Neural cell (in vitro differentiated cells): ENCODE measurements at regions not wholly inside any gene's neighbourhood (a gene's known extent, or its start where the extent isn't known, plus 50 kb on each side); places are given as distances from the start of the nearest gene placed in this dataset.

Experiments used
- H2AFZ ChIP-seq: fragments of 200-600, 300-800 bp; sonication (generic), shearing (Covaris generic); 2 replicates; pipeline ENCODE4 v1.6.0; 2014; ENCODE audit warnings: low read depth, mild to moderate bottlenecking, antibody characterized with exemption, low read length, moderate library complexity
- H3F3A ChIP-seq: fragments of 200-600 bp; shearing (Covaris generic); 2 replicates; pipeline ENCODE4 v1.6.1; 2016; ENCODE audit warnings: mild to moderate bottlenecking, moderate library complexity, mixed read lengths, antibody characterized with exemption, low read length; ENCODE audit not compliant: insufficient read depth, poor library complexity, severe bottlenecking
- H3K27ac ChIP-seq: fragments of 200-600, 300-800 bp; sonication (generic), shearing (Covaris generic); 2 replicates; pipeline ENCODE4 v1.5.1; 2014; ENCODE audit warnings: mild to moderate bottlenecking, low read length, moderate library complexity
- H3K27me3 ChIP-seq: fragments of 300-800, 200-600 bp; sonication (generic), shearing (Covaris generic); 2 replicates; pipeline ENCODE4 v1.6.0; 2014; ENCODE audit warnings: mild to moderate bottlenecking, low read depth, low read length, moderate library complexity; ENCODE audit not compliant: insufficient read depth
- H3K36me3 ChIP-seq: fragments of 300-800, 200-600 bp; sonication (generic), shearing (Covaris generic); 2 replicates; pipeline ENCODE4 v1.5.1; 2014; ENCODE audit warnings: mild to moderate bottlenecking, antibody characterized with exemption, low read length, moderate library complexity; ENCODE audit not compliant: insufficient read depth
- H3K4me2 ChIP-seq: fragments of 300-800, 200-600 bp; sonication (generic), shearing (Covaris generic); 2 replicates; pipeline ENCODE4 v1.6.0; 2014; ENCODE audit warnings: mild to moderate bottlenecking, low read length
- H3K4me3 ChIP-seq: fragments of 300-800, 200-600 bp; sonication (generic), shearing (Covaris generic); 2 replicates; pipeline ENCODE4 v1.5.1; 2014; ENCODE audit warnings: mild to moderate bottlenecking, low read length, moderate library complexity
- H3K79me2 ChIP-seq: fragments of 200-600 bp; shearing (Covaris generic); replicated peaks from 2 replicates; pipeline ENCODE4 v1.6.0; 2014; ENCODE audit warnings: mild to moderate bottlenecking, low read length, moderate library complexity; ENCODE audit not compliant: insufficient read depth
- H3K9ac ChIP-seq: fragments of 300-800, 200-600 bp; sonication (generic), shearing (Covaris generic); 2 replicates; pipeline ENCODE4 v1.6.1; 2016; ENCODE audit warnings: mild to moderate bottlenecking, low read length, mixed read lengths
- H3K9me2 ChIP-seq: fragments of 200-600 bp; shearing (Covaris generic); 2 replicates; pipeline ENCODE4 v1.6.1; 2016; ENCODE audit warnings: mild to moderate bottlenecking, low read length, mixed read lengths; ENCODE audit not compliant: insufficient read depth
- H3K9me3 ChIP-seq: fragments of 200-600, 300-800 bp; sonication (generic), shearing (Covaris generic); 2 replicates; pipeline ENCODE4 v1.6.1; 2016; ENCODE audit warnings: mild to moderate bottlenecking, mixed run types, low read length, moderate library complexity, mixed read lengths
- H4K20me1 ChIP-seq: fragments of 200-600 bp; shearing (Covaris generic); 2 replicates; pipeline ENCODE4 v1.6.1; 2016; ENCODE audit warnings: mild to moderate bottlenecking, mixed run types; ENCODE audit not compliant: insufficient read depth
- EP300 ChIP-seq: fragments of 450-650 bp; conservative IDR thresholded peaks from 2 replicates; pipeline ENCODE4 v1.6.1; 2014; ENCODE audit warnings: antibody characterized with exemption, mild to moderate bottlenecking, moderate library complexity; ENCODE audit not compliant: poor library complexity, severe bottlenecking
- EZH2 ChIP-seq: fragments of 200-600, 300-800 bp; shearing (Covaris generic), sonication (generic); IDR thresholded peaks from 2 replicates; pipeline ENCODE4 v1.6.1; 2014; ENCODE audit warnings: antibody characterized with exemption, low read length, borderline replicate concordance, mild to moderate bottlenecking; ENCODE audit not compliant: insufficient read depth, poor library complexity, severe bottlenecking
- MXI1 ChIP-seq: fragments of 450-650 bp; conservative IDR thresholded peaks from 2 replicates; pipeline ENCODE4 v1.6.1; 2014; ENCODE audit warnings: antibody characterized with exemption, mild to moderate bottlenecking; ENCODE audit not compliant: poor library complexity, severe bottlenecking
- POLR2AphosphoS5 ChIP-seq: IDR thresholded peaks from 2 replicates; pipeline ENCODE4 v1.6.1; 2012
- RAD21 ChIP-seq: fragments of 450-650 bp; conservative IDR thresholded peaks from 2 replicates; pipeline ENCODE4 v1.6.1; 2014; ENCODE audit warnings: antibody characterized with exemption, mild to moderate bottlenecking, moderate library complexity
- SMC3 ChIP-seq: fragments of 450-650 bp; conservative IDR thresholded peaks from 2 replicates; pipeline ENCODE4 v1.6.1; 2014; ENCODE audit warnings: antibody characterized with exemption, mild to moderate bottlenecking, moderate library complexity; ENCODE audit not compliant: poor library complexity
- TAF1 ChIP-seq: IDR thresholded peaks from 2 replicates; pipeline ENCODE4 v1.6.1; 2012; ENCODE audit warnings: low read depth
- TF ChIP-seq, protein P1 (sequence below): IDR thresholded peaks from 2 replicates; pipeline ENCODE4 v1.6.1; 2012; ENCODE audit warnings: borderline replicate concordance
- TF ChIP-seq, protein P2 (sequence below): fragments of 450-650 bp; IDR thresholded peaks from 2 replicates; pipeline ENCODE4 v1.5.1; 2014; ENCODE audit warnings: antibody characterized with exemption, mild to moderate bottlenecking, moderate library complexity; ENCODE audit not compliant: poor library complexity, severe bottlenecking

DNA sequence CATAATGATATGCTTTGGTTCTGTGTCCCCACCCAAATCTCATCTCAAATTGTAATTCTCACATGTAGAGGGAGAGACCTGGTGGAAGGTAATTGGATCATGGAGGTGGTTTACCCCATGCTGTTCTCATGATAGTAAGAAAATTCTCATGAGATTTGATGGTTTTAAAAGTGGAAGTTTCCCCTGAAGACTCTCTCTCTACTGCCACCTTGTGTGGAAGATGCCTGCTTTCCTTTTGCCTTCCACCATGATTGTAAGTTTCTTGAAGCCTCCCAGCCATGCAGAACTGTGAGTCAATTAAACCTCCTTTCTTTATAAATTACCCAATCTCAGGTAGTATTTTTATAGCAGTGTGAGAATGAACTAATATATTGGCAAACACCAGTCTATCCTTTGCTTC lies 260.4 kb upstream of the PPFIA2 start:
- Histone ChIP-seq H3K36me3 (no peaks in the 10 kb centered on the region), H3K4me3 (no peak overlapping the region), H3K4me2 (no peak overlapping the region), H3K79me2 (no peaks in the 10 kb centered on the region), H3K9me3 (peaks cover 7% of the 10 kb centered on the region), H3K27me3 (no peaks in the 10 kb centered on the region), H4K20me1 (no peaks in the 10 kb centered on the region), H3K9ac (no peak overlapping the region), H3K9me2 (no peaks in the 10 kb centered on the region), H3F3A (no peaks in the 10 kb centered on the region), H2AFZ (no peak overlapping the region), H3K27ac (no peak overlapping the region)
- TF ChIP-seq RAD21 (no peak), TAF1 (no peak), MXI1 (no peak), POLR2AphosphoS5 (no peak), EZH2 (no peak)
- TF ChIP-seq, protein P1, sequence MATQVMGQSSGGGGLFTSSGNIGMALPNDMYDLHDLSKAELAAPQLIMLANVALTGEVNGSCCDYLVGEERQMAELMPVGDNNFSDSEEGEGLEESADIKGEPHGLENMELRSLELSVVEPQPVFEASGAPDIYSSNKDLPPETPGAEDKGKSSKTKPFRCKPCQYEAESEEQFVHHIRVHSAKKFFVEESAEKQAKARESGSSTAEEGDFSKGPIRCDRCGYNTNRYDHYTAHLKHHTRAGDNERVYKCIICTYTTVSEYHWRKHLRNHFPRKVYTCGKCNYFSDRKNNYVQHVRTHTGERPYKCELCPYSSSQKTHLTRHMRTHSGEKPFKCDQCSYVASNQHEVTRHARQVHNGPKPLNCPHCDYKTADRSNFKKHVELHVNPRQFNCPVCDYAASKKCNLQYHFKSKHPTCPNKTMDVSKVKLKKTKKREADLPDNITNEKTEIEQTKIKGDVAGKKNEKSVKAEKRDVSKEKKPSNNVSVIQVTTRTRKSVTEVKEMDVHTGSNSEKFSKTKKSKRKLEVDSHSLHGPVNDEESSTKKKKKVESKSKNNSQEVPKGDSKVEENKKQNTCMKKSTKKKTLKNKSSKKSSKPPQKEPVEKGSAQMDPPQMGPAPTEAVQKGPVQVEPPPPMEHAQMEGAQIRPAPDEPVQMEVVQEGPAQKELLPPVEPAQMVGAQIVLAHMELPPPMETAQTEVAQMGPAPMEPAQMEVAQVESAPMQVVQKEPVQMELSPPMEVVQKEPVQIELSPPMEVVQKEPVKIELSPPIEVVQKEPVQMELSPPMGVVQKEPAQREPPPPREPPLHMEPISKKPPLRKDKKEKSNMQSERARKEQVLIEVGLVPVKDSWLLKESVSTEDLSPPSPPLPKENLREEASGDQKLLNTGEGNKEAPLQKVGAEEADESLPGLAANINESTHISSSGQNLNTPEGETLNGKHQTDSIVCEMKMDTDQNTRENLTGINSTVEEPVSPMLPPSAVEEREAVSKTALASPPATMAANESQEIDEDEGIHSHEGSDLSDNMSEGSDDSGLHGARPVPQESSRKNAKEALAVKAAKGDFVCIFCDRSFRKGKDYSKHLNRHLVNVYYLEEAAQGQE, result no peak
- TF ChIP-seq, protein P2, sequence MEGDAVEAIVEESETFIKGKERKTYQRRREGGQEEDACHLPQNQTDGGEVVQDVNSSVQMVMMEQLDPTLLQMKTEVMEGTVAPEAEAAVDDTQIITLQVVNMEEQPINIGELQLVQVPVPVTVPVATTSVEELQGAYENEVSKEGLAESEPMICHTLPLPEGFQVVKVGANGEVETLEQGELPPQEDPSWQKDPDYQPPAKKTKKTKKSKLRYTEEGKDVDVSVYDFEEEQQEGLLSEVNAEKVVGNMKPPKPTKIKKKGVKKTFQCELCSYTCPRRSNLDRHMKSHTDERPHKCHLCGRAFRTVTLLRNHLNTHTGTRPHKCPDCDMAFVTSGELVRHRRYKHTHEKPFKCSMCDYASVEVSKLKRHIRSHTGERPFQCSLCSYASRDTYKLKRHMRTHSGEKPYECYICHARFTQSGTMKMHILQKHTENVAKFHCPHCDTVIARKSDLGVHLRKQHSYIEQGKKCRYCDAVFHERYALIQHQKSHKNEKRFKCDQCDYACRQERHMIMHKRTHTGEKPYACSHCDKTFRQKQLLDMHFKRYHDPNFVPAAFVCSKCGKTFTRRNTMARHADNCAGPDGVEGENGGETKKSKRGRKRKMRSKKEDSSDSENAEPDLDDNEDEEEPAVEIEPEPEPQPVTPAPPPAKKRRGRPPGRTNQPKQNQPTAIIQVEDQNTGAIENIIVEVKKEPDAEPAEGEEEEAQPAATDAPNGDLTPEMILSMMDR, result no peak

DNA sequence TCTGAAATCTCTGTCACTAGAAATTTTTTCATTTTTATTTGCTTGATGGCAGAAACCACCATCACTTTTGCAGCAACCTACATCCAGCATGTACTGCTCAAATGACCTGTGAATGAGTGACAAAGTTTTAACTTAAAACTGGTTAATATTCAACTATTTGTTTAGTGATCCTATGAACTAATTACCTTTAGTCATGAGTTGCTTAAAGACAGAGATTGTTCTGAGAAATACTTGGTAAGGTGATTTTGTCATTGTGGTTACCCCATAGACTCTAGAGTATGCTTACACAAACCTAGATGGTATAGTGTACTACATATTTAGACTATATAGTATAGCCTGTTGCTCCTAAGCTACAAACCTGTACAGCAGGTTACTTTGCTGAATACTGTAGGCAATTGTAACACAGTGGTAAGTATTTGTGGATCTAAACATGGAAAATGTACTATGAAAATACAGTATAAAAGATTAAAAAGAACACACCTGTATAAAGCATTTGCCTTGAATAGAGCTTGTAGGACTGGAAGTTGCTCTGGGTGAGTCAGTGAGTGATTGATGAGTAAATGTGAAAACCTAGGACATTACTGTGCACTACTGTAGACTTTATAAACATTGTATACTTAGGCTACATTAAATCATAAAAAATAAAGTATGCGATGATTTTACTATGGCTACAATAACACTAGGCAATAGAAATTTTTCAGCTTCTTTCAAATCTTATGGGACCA lies 256.6 kb upstream of the PPFIA2 start:
- no peaks in the 10 kb centered on the region for H3K27me3 ChIP-seq
- H3K9ac ChIP-seq, result no peak overlapping the region
- no peak overlapping the region for H3K4me2 ChIP-seq
- H3K79me2 ChIP-seq, result no peaks in the 10 kb centered on the region
- H3K4me3 ChIP-seq, result no peak overlapping the region
- no peaks in the 10 kb centered on the region for H3K36me3 ChIP-seq
- H3K9me3 ChIP-seq, result peaks cover 7% of the 10 kb centered on the region
- H2AFZ ChIP-seq, result no peak overlapping the region
- TF ChIP-seq, protein P1, result no peak
- TF ChIP-seq POLR2AphosphoS5 (no peak), EZH2 (no peak), TAF1 (no peak), SMC3 (no peak), RAD21 (no peak), EP300 (no peak), MXI1 (no peak)
- TF ChIP-seq, protein P2, result no peak
- H3K27ac ChIP-seq, result no peak overlapping the region
- H3K9me2 ChIP-seq, result no peaks in the 10 kb centered on the region
- no peaks in the 10 kb centered on the region for H4K20me1 ChIP-seq
- no peaks in the 10 kb centered on the region for H3F3A ChIP-seq
